ENCODE measurements at regions not wholly inside any gene's neighbourhood (a gene's known extent, or its start where the extent isn't known, plus 50 kb on each side); places are given as distances from the start of the nearest gene placed in this dataset.

GRCh38 chr1:75014250-75014649 is 119.9 kb upstream of the LHX8 start (continued):
- no peak for TF ChIP-seq ZBTB40 (IDR thresholded peaks at IDR 0.05)
- TF ChIP-seq ZBTB40 (CRISPR knock-in tag; IDR thresholded peaks at IDR 0.05): no peak
- no peak for TF ChIP-seq GMEB2 (CRISPR knock-in tag; IDR thresholded peaks at IDR 0.05; ENCODE audit: low read depth)
- TF ChIP-seq RFXAP (CRISPR knock-in tag; IDR thresholded peaks at IDR 0.05; ENCODE audit: borderline replicate concordance): no peak
